ENCODE measurements at regions not wholly inside any gene's neighbourhood (a gene's known extent, or its start where the extent isn't known, plus 50 kb on each side); places are given as distances from the start of the nearest gene placed in this dataset.

DNA sequence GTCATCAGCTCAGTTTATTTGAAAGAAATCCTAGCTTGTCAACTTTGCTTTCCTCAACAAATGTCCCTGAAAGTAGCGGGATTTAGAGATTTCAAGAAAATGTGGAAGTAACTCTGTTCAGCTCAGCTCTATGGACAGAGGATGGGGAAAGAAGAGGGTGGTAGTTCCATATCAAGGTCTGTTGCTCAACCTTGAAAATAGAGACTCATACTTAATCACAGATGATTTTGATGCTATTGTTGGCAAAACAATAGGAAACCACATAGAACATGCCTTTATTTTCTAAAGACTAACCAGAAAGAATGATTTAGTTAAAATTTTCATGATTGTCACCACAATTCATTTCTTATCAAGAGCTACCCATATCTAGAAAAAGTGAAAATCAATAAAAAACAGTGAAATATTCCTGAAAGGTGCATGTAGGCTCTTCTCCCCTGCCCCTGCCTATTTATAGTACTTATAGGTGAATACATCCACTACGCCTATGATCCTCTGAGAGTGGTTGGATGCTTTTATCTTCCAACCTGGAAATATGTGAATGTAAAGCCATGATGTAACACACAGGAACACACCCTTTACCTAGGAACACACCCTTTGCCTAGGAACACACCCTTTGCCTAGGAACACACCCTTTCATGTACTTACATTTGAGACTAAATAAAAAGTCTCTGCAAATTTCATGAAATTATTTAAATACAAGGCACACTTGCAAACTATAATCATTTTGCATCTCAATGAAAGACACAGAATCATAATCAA is 65.8 kb downstream of the ETAA1 start:
- DNase-seq, result no peak

- DNase-seq, result peak; percentile 75
These were observed 66.7 kb downstream of the ETAA1 start for GRCh38 chr2:67463810-67464209.

DNA sequence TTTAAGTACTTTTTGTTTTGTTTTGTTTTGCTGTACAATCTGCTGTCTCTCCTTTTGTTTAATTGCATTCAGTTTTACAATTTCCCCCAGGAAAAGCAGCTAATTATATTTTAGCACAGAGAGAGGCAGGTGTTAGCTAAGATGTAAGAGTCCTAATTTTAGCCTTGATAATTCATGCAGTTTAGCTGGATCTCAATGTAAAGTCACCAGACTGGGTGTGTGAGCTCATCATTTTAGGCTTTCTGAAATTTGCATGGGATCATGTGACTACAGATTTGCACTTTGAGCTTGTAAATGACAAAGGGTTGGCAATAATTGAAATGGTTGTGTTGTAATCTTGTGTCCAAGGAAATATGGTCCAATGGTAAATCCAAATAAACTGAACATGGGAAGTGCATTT is 68.5 kb downstream of the ETAA1 start:
- DNase-seq, result no peak

DNA sequence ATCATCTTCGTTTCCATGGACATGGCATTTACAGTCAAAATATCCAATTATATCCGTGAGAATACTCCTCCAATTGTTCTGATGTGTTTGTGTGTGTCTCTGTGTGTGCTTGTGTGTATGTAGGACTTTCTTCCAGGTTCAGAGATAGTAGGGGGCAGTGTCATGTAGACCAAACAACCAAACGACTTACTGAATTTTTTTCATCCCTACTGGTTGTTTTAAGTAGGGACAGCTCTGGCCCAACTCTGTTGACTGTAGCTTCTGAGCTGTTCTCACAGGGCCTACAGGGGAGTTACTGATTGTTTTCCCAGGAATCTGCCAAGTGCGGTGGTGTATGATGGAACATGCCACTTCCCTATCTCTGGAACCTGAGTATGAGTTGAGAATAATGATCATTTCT is 69.6 kb downstream of the ETAA1 start:
- DNase-seq, result no peak

DNA sequence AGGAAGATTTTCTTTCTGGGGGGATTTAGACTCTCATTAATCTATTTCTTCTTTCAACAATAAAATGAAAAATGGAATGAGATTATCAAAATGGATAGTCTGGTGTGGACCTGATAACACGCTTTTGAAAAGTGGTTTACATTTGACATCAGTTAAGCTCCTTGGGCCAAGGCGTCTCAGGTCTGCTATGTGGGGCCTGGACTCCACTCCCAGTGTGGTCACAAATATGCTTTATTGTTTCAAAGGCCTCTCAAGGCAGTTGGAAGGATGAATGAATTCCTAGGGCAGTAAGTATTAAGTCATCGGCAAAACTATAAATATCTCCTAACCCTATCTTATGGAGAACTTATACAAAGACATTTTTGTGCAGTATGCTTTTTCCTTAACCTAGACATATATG is 74.5 kb downstream of the ETAA1 start:
- DNase-seq, result no peak

GRCh38 chr2:67476809-67477790 is 80.0 kb downstream of the ETAA1 start:
- no peak for DNase-seq

GRCh38 chr2:67479261-67479660 is 82.1 kb downstream of the ETAA1 start:
- DNase-seq, result no peak

- no peak for DNase-seq
These were observed 88.3 kb downstream of the ETAA1 start for GRCh38 chr2:67485431-67485830.

DNA sequence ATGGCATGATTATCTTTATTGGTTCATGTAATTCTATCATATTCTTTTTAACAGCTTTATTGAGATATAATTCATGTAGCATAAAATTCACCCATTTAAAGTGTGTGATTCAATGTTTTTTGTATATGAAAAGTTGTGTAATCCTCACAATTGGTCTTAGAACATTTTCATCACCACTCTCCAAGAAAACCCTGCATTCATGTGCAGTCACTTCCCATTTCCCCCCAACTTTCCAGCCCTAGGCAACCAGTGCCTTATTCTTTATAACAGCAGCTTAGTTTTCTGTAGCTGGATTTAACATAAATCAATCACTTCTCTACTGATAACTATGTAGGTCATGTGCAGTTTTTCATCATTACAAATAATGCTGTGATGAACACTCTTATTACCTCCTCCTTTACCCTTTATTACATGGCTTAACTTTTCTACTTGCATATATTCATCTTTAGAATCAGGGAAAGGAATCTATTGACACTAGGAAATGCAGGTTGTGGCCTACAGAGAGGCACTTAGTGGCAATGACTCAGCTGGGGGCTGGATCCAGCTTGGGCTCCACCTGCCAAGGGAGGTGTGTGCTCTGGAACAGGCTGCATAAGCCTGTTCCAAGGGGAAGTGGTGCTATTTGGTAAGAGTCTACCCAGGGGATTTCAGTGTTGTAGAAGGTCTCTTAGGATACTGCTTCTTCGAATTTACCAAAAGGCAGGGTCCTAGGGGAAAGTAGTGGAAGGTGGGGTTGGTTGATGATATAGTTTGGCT is 89.1 kb downstream of the ETAA1 start:
- DNase-seq, result no peak

GRCh38 chr2:67487993-67488392 is 90.9 kb downstream of the ETAA1 start:
- DNase-seq, result no peak

DNA sequence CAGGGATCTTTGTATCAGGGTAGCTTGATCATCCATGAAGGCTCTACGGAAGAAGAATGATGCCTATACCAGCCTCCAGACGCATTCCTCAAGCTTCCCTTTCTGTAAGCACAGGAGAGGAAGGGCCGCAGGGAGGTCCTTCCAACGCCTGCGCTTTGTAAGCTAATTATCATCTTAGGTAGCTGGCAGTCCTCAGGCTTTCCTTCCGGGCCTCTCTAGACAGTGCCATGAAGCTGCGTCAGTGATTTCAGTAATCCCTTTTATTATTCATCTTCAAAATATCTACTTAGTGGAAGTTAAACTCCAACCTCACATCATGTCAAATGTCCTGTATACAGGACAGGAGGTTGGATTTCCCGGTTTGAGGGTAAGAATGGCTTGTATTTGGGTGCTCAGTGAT is 92.3 kb downstream of the ETAA1 start:
- DNase-seq, result no peak

GRCh38 chr2:67498931-67499330 is 101.8 kb downstream of the ETAA1 start:
- no peak for DNase-seq

DNA sequence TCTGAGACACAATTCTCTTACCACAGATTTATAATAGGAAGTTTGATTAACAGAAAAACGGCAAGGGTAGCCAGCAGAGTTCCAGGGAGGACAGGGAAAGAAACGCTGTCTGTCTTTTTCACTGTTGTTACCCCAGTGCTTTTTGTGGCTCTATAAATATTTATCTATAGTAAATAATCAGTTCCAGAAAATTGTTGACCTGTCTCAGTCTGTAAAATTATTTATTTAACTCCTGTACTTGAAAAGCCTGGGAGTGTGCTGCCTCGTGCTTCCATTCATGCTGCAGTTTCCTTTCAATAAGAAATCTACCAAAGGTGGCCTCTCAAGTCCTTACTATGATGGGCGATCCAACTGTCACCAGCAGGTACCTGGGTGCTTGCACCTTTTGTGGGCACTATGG is 102.9 kb downstream of the ETAA1 start:
- no peak for DNase-seq

DNA sequence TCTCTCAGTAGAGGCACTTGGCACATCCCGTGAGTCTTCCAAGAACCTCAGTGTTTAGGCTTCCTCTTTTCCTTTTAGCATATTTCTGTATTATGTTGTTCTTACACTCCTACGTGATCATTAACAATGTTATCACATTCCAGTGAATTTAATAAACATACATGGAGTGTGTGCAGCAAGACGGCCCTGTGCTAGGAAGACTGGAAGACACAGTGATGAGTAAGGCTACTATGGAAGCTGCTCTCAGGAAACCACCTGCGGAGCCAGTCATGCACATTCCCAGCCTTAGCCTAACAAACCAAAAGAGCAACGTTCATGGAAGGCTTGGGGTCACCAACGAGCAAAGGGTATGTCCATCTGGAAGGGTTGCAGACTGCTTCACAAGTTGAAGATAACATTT is 103.4 kb downstream of the ETAA1 start:
- no peak for DNase-seq

GRCh38 chr2:67502346-67503065 is 105.4 kb downstream of the ETAA1 start:
- no peak for DNase-seq

DNA sequence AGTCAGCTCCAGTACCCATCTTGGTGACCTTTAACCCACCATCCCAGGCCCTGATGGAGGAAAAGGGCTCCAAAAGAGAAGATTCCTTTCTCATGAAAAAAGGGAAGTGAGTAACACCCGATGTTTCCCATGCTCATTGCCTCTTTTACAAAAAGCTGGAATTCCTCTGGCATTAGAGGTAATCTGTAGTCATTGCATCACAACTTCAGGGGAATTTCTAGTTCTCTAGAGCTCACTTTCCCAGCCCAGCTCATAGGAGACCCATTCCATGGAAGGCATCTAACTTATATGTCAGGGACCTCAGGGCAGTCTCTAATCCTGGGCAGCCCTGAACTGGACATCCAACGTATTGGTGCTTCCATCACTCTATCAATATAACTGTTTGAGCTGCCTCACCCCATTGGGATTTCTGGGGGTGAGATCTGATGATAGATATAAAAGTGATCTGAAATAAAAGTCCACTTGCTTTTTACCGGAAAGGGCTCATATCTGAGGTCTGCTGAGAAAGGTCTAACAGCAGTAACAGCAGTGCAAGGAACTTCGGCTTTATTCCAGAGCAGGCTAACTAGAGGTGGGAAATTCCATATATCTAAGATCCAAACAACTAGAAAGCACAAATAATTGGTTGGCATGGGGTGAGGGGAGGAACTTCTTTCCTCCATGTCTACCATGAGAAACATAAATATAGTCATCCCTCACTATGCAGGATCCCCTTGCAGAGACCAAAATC is 106.1 kb downstream of the ETAA1 start:
- no peak for DNase-seq

DNA sequence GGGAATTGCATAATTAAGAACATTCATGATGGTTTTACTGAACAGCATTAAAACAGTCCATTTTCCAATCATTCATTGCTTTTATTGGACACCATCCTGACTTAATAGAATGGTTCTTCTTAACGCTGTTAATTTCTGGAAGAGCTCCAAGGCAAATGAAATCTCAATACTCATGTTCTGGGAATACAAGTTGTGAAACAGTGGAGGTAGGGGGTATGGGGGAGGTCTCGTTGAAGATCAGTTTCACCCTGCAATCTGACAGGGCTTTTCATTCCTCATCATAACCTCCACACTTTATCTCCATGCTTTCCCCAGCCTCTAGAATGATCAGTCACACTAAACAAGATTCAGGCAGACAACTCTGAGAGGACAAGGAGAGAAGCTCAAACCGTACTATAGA is 113.6 kb downstream of the ETAA1 start:
- DNase-seq, result no peak

DNA sequence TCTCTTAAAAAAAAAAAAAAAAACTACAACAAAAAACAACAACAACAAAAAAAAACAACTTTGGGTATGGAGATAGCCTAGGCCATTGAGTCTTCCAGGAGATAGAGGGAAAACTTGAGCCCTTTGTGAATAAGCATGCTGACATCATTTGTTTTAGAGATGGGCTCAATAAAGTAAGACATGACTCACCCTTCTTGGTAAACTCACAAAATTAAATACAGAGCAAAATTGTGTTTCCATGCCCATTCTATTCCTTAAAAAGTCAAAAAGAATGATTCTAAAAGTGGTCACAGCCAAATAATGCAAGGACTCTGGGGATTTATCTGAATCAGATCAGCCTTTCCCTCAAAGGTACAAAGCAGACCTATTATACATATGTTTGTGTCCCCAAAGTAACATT is 117.4 kb downstream of the ETAA1 start:
- no peak for DNase-seq

DNA sequence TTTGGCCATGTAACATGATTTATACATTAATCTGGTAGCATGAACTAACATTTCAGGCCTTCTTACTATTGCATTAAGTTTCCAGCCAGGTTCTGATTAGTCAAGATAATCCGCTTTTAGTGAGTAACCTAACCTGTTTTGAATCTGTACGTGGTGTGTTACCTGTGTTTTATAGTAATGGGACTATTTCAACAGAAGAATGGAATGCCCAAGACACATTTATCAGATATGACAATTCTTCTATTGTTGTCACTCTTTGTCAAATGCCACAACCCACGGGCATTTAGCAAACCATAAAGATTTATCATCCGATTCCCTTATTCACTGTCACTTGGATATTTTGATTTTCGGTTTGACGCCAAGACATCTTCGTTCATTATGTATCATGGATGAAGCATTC is 117.9 kb downstream of the ETAA1 start:
- DNase-seq, result no peak

DNA sequence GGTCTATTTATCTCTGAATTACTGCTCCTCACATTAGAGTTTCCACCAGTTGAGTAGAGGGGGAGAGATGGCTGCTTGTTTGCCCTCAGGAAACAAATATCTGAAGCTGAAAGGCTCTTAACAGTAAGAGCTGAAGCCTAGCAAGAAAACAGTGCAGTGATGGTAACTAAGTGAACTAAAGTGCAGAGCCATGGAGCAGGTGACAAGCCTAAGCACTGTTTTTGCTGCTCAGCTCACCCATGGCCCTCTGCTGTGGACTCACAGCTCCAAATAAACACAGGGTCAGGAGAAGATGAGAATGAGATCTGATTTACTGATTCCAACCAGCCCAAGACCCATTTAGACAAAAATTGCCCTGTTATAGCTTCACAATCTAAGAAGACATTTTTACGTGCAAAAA is 118.4 kb downstream of the ETAA1 start:
- DNase-seq, result no peak

DNA sequence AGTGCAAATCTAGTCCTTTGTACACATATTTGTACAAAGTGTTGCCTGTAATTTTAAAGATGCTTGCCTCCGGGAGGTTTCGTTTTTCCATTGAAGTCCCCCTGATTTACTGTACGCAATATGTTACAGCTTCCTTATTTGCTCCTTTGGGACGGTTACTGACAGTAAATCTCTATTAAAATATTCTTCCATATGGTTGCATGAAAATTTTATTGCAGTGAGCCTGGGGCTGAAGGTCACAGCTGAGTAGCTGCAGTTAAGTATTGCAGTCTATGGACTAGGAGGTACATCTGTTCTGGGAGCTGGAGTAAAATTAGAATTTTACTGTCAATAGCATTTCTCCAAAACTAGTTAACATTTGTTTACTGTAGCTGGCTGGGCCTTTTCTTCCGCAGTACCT is 119.2 kb downstream of the ETAA1 start:
- DNase-seq, result no peak

Data from NCI-H2081 treated with DMSO at 0.1 percent for 48 hours (cell line).